Panc1 (cell line): ENCODE measurements at regions not wholly inside any gene's neighbourhood (a gene's known extent, or its start where the extent isn't known, plus 50 kb on each side); places are given as distances from the start of the nearest gene placed in this dataset.

Source experiments
- ATAC-seq: fragments of 200-7000 bp; cut with Tn5 transposase; 2 replicates; pipeline ENCODE4 v1.9.1; 2020; ENCODE audit warnings: mild to moderate bottlenecking, moderate library complexity
- BruUV-seq: library from RNA; stranded (reverse); fragments of 400-500 nt; replicated peaks from 2 replicates; lab custom pipeline; 2021; lab: Mats Ljungman, UMichigan
- CTCF ChIA-PET: fragments of 300-600 bp; sonication (Branson Sonifier 250); formaldehyde crosslinking; loops from one replicate; lab custom pipeline; 2022; ENCODE audit warnings: antibody characterized with exemption; lab: Charles Lee
- POLR2A ChIA-PET: fragments of 300-600 bp; sonication (Branson Sonifier 250); formaldehyde crosslinking; loops from one replicate; lab custom pipeline; 2022; ENCODE audit warnings: antibody characterized with exemption; lab: Charles Lee
- DNase-seq: peaks from one replicate; pipeline ENCODE4 v3.0.0-alpha.2; 2010; ENCODE audit warnings: low read depth, low spot score
- H3K27ac ChIP-seq: 2 replicates; pipeline ENCODE4 v1.5.1; 2011; ENCODE audit warnings: mild to moderate bottlenecking, low read length, inconsistent platforms
- H3K27me3 ChIP-seq: fragments of 200-500 bp; sonication (Bioruptor generic); 2 replicates; pipeline ENCODE4 v1.6.0; 2014; ENCODE audit warnings: low read length, inconsistent platforms; ENCODE audit not compliant: control insufficient read depth, insufficient read depth
- H3K36me3 ChIP-seq: fragments of 200-500 bp; sonication (Bioruptor generic); 2 replicates; pipeline ENCODE4 v1.5.1; 2014; ENCODE audit warnings: inconsistent platforms, mild to moderate bottlenecking, low read length, moderate library complexity; ENCODE audit not compliant: control insufficient read depth, insufficient read depth
- H3K4me1 ChIP-seq: 2 replicates; pipeline ENCODE4 v1.5.1; 2011; ENCODE audit warnings: inconsistent platforms, mild to moderate bottlenecking, low read length, moderate library complexity; ENCODE audit not compliant: control insufficient read depth, insufficient read depth
- H3K4me3 ChIP-seq, 2 experiments: 2 replicates each; pipeline ENCODE4 v1.5.1; 2011 to 2012; ENCODE audit warnings: low read depth in 2 of 2, low read length in 2 of 2, mild to moderate bottlenecking in 2 of 2, inconsistent platforms in 1 of 2, moderate library complexity in 1 of 2
- H3K9me3 ChIP-seq: fragments of 200-500 bp; sonication (Bioruptor generic); 2 replicates; pipeline ENCODE4 v1.5.1; 2014; ENCODE audit warnings: low read depth, mild to moderate bottlenecking, inconsistent platforms, low read length, moderate library complexity; ENCODE audit not compliant: control insufficient read depth, insufficient read depth
- CTCF ChIP-seq: fragments of 450-650 bp; IDR thresholded peaks from 2 replicates; pipeline ENCODE4 v1.5.1; 2017; ENCODE audit warnings: mild to moderate bottlenecking
- POLR2AphosphoS5 ChIP-seq: IDR thresholded peaks from 2 replicates; pipeline ENCODE4 v1.6.1; 2012; ENCODE audit warnings: mild to moderate bottlenecking, low read depth, low read length, moderate library complexity
- REST ChIP-seq, 2 experiments: IDR thresholded peaks; 2 replicates each; pipeline ENCODE4 v1.6.1; 2011 to 2012; ENCODE audit warnings: low read depth in 2 of 2, control low read depth in 1 of 2, low read length in 1 of 2, mild to moderate bottlenecking in 1 of 2, moderate library complexity in 1 of 2; ENCODE audit not compliant: insufficient read depth in 1 of 2
- SIN3A ChIP-seq: IDR thresholded peaks from 2 replicates; pipeline ENCODE4 v1.6.1; 2012; ENCODE audit warnings: low read depth, mild to moderate bottlenecking, low read length, moderate library complexity, borderline replicate concordance; ENCODE audit not compliant: insufficient read depth
- TCF7L2 ChIP-seq: IDR thresholded peaks from 2 replicates; pipeline ENCODE4 v1.6.1; 2011; ENCODE audit warnings: mild to moderate bottlenecking, low read depth, low read length, inconsistent platforms
- in situ Hi-C: cut with HindIII; loops from 2 replicates; pipeline ENCODE4 v1.10.0; 2016; ENCODE audit warnings: low sequenced_read_pairs, low pct_unique_long_range_greater_than_20kb
- intact Hi-C: fragments of 100-400 bp; cut with micrococcal nuclease; formaldehyde crosslinking; loops from one replicate; pipeline ENCODE4 v1.10.0; 2022; ENCODE audit not compliant: unreplicated experiment

GRCh38 chr1:218986816-218987215 lies 186.9 kb upstream of the LYPLAL1 start:
- Histone ChIP-seq H3K27me3 (no peaks in the 10 kb centered on the region), H3K4me1 (no peaks in the 10 kb centered on the region), H3K36me3 (no peaks in the 10 kb centered on the region), H3K9me3 (no peaks in the 10 kb centered on the region), H3K4me3 (no peak overlapping the region), H3K27ac (no peak overlapping the region)
- CTCF ChIA-PET: no interaction called here
- intact Hi-C loops (no loop called here), in situ Hi-C loops (no loop called here)
- ATAC-seq (no peak), DNase-seq (no peak)
- BruUV-seq: no TSS peak
- TF ChIP-seq SIN3A: no peak
- no peak for TF ChIP-seq POLR2AphosphoS5
- POLR2A ChIA-PET: no interaction called here

- ChIA-PET POLR2A (no interaction called here), CTCF (no interaction called here)
- Histone ChIP-seq H3K4me3 (no peak overlapping the region), H3K36me3 (no peaks in the 10 kb centered on the region), H3K9me3 (no peaks in the 10 kb centered on the region), H3K27me3 (no peaks in the 10 kb centered on the region), H3K4me1 (no peaks in the 10 kb centered on the region), H3K27ac (no peak overlapping the region)
- DNase-seq: no peak
- BruUV-seq: no TSS peak
- TF ChIP-seq CTCF: no peak
- no peak for TF ChIP-seq TCF7L2
- no peak for TF ChIP-seq SIN3A
- TF ChIP-seq POLR2AphosphoS5: no peak
- no peak for TF ChIP-seq REST (IDR thresholded peaks at IDR 0.05; ENCODE audit: insufficient read depth in 1 of 2, low read depth in 2 of 2, low read length in 1 of 2)
- in situ Hi-C loops (no loop called here), intact Hi-C loops (no loop called here)
- no peak for ATAC-seq
These were observed 183.7 kb upstream of the LYPLAL1 start for GRCh38 chr1:218990019-218990418.

- TF ChIP-seq TCF7L2 (no peak), POLR2AphosphoS5 (no peak), CTCF (no peak), REST (IDR thresholded peaks at IDR 0.05; ENCODE audit: insufficient read depth in 1 of 2, low read depth in 2 of 2, low read length in 1 of 2) (no peak), SIN3A (no peak)
- no peak for DNase-seq
- Histone ChIP-seq H3K9me3 (no peaks in the 10 kb centered on the region), H3K27me3 (no peaks in the 10 kb centered on the region), H3K36me3 (no peaks in the 10 kb centered on the region), H3K27ac (no peak overlapping the region), H3K4me3 (no peak overlapping the region), H3K4me1 (no peaks in the 10 kb centered on the region; the same call in 1 of the 2 replicates)
- in situ Hi-C loops: no loop called here
- ATAC-seq: no peak
- POLR2A ChIA-PET: no interaction called here
- intact Hi-C loops: no loop called here
- no TSS peak for BruUV-seq
- CTCF ChIA-PET: no interaction called here
These were observed 182.6 kb upstream of the LYPLAL1 start for GRCh38 chr1:218991089-218991488.
